H9 (cell line): ENCODE measurements at regions not wholly inside any gene's neighbourhood (a gene's known extent, or its start where the extent isn't known, plus 50 kb on each side); places are given as distances from the start of the nearest gene placed in this dataset.

Source experiments
- DNase-seq: peaks from one replicate; pipeline ENCODE4 v3.0.0-alpha.2; 2017
- H2AFZ ChIP-seq: one replicate; pipeline ENCODE4 v1.6.1; 2013; ENCODE audit warnings: mild to moderate bottlenecking, low read length, control low read depth, moderate library complexity
- H2AK5ac ChIP-seq: 2 replicates; pipeline ENCODE4 v1.6.1; 2013; ENCODE audit warnings: low read length, control low read depth, mixed read lengths; ENCODE audit not compliant: insufficient read length
- H2BK120ac ChIP-seq: one replicate; pipeline ENCODE4 v1.6.1; 2013; ENCODE audit warnings: low read depth, mild to moderate bottlenecking, low read length, control low read depth, inconsistent platforms; ENCODE audit not compliant: poor library complexity, severe bottlenecking
- H2BK12ac ChIP-seq: 2 replicates; pipeline ENCODE4 v1.6.1; 2013; ENCODE audit warnings: low read length, control low read depth, mixed read lengths, low read depth; ENCODE audit not compliant: insufficient read length
- H2BK15ac ChIP-seq: 2 replicates; pipeline ENCODE4 v1.6.1; 2013; ENCODE audit warnings: low read depth, low read length, control low read depth
- H2BK20ac ChIP-seq: one replicate; pipeline ENCODE4 v1.6.1; 2013; ENCODE audit warnings: low read depth, mild to moderate bottlenecking, low read length, control low read depth, inconsistent platforms; ENCODE audit not compliant: poor library complexity, severe bottlenecking
- H2BK5ac ChIP-seq: 2 replicates; pipeline ENCODE4 v1.6.1; 2013; ENCODE audit warnings: low read length, control low read depth, mixed read lengths; ENCODE audit not compliant: insufficient read length
- H3K14ac ChIP-seq: 2 replicates; pipeline ENCODE4 v1.6.1; 2013; ENCODE audit warnings: low read length, control low read depth; ENCODE audit not compliant: insufficient read depth
- H3K18ac ChIP-seq: 2 replicates; pipeline ENCODE4 v1.6.1; 2013; ENCODE audit warnings: low read depth, mild to moderate bottlenecking, mixed read lengths, low read length, control low read depth; ENCODE audit not compliant: insufficient read length
- H3K23ac ChIP-seq: 2 replicates; pipeline ENCODE4 v1.6.1; 2013; ENCODE audit warnings: low read length, control low read depth, mixed read lengths, low read depth; ENCODE audit not compliant: insufficient read length
- H3K23me2 ChIP-seq: 2 replicates; pipeline ENCODE4 v1.6.1; 2013; ENCODE audit warnings: low read depth, mild to moderate bottlenecking, mixed read lengths, low read length, control low read depth; ENCODE audit not compliant: insufficient read length, poor library complexity, severe bottlenecking
- H3K27ac ChIP-seq: 2 replicates; pipeline ENCODE4 v1.5.1; 2013; ENCODE audit warnings: low read length, control low read depth, mixed read lengths, low read depth; ENCODE audit not compliant: insufficient read length
- H3K27me3 ChIP-seq: 2 replicates; pipeline ENCODE4 v1.6.1; 2013; ENCODE audit warnings: low read length, control low read depth, inconsistent platforms; ENCODE audit not compliant: insufficient read depth
- H3K4ac ChIP-seq: 2 replicates; pipeline ENCODE4 v1.6.1; 2013; ENCODE audit warnings: low read depth, mild to moderate bottlenecking, control low read depth, inconsistent platforms, low read length, moderate library complexity
- H3K4me1 ChIP-seq: 2 replicates; pipeline ENCODE4 v1.6.1; 2013; ENCODE audit warnings: low read length, control low read depth, inconsistent platforms; ENCODE audit not compliant: insufficient read depth
- H3K4me2 ChIP-seq: 2 replicates; pipeline ENCODE4 v1.6.1; 2013; ENCODE audit warnings: low read length, control low read depth, mixed read lengths; ENCODE audit not compliant: insufficient read length, insufficient read depth
- H3K56ac ChIP-seq: 2 replicates; pipeline ENCODE4 v1.6.1; 2013; ENCODE audit warnings: low read depth, mild to moderate bottlenecking, mixed read lengths, low read length, control low read depth; ENCODE audit not compliant: insufficient read length
- H3K79me1 ChIP-seq: 2 replicates; pipeline ENCODE4 v1.6.1; 2013; ENCODE audit warnings: low read depth, mild to moderate bottlenecking, moderate library complexity, low read length, control low read depth, inconsistent platforms; ENCODE audit not compliant: insufficient read depth, poor library complexity, severe bottlenecking
- H3K79me2 ChIP-seq: 2 replicates; pipeline ENCODE4 v1.6.1; 2013; ENCODE audit warnings: low read length, control low read depth, inconsistent platforms; ENCODE audit not compliant: insufficient read depth
- H3K9ac ChIP-seq: 2 replicates; pipeline ENCODE4 v1.6.1; 2013; ENCODE audit warnings: low read length, control low read depth, mixed read lengths; ENCODE audit not compliant: insufficient read length; ENCODE audit errors: extremely low read depth
- H3K9me3 ChIP-seq: one replicate; pipeline ENCODE4 v1.6.1; 2013; ENCODE audit warnings: low read depth, low read length, inconsistent platforms; ENCODE audit not compliant: control insufficient read depth
- H3T11ph ChIP-seq: one replicate; pipeline ENCODE4 v1.6.1; 2013; ENCODE audit warnings: mild to moderate bottlenecking, low read length, control low read depth, inconsistent platforms
- H4K20me1 ChIP-seq: one replicate; pipeline ENCODE4 v1.6.1; 2013; ENCODE audit not compliant: control insufficient read depth, insufficient read length, insufficient read depth
- H4K5ac ChIP-seq: 2 replicates; pipeline ENCODE4 v1.6.1; 2013; ENCODE audit warnings: low read depth, mild to moderate bottlenecking, mixed read lengths, low read length, control low read depth; ENCODE audit not compliant: insufficient read length
- H4K8ac ChIP-seq: replicated peaks from 2 replicates; pipeline ENCODE4 v1.6.1; 2013; ENCODE audit warnings: low read length, control low read depth, mixed read lengths, low read depth; ENCODE audit not compliant: insufficient read length
- H4K91ac ChIP-seq: 2 replicates; pipeline ENCODE4 v1.6.1; 2013; ENCODE audit warnings: low read depth, mild to moderate bottlenecking, moderate library complexity, mixed read lengths, low read length, control low read depth; ENCODE audit not compliant: insufficient read length
- H3K27ac Mint-ChIP-seq, 3 experiments: 2 replicates in 2 of 3; 3 replicates in 1 of 3; pipeline ENCODE4 v1.8.0; 2020 to 2021; ENCODE audit warnings: mixed read lengths in 3 of 3, mild to moderate bottlenecking in 1 of 3, moderate library complexity in 1 of 3
- H3K27me3 Mint-ChIP-seq: 2 replicates; pipeline ENCODE4 v1.8.0; 2021; ENCODE audit warnings: low read depth, mild to moderate bottlenecking, moderate library complexity, mixed read lengths
- H3K36me3 Mint-ChIP-seq, 3 experiments: 2 replicates in 2 of 3; 3 replicates in 1 of 3; pipeline ENCODE4 v1.8.0; 2020 to 2021; ENCODE audit warnings: low read depth in 3 of 3, mixed read lengths in 3 of 3; ENCODE audit not compliant: insufficient read depth in 1 of 3
- H3K4me1 Mint-ChIP-seq, 2 experiments: 2 replicates each; pipeline ENCODE4 v1.8.0; 2020; ENCODE audit warnings: mixed read lengths in 2 of 2
- H3K4me3 Mint-ChIP-seq, 2 experiments: 2 replicates in 1 of 2; 3 replicates in 1 of 2; pipeline ENCODE4 v1.8.0; 2020 to 2021; ENCODE audit warnings: mild to moderate bottlenecking in 2 of 2, mixed read lengths in 2 of 2, moderate library complexity in 1 of 2
- H3K9me3 Mint-ChIP-seq, 2 experiments: 2 replicates in 1 of 2; 3 replicates in 1 of 2; pipeline ENCODE4 v1.8.0; 2020; ENCODE audit warnings: mild to moderate bottlenecking in 2 of 2, mixed read lengths in 2 of 2, moderate library complexity in 1 of 2
- WGBS: extraction: QIAGEN DNeasy Blood & Tissue Kit; methylation state at CpG from one replicate; pipeline ENCODE4 v1.1.7; 2013; ENCODE audit warnings: missing lambda C conversion rate, low lambda C conversion rate, mixed read lengths; ENCODE audit not compliant: insufficient read length; ENCODE audit errors: extremely low coverage; 5-methylcytosine and 5-hydroxymethylcytosine counted together
- TF ChIP-seq, protein P1 (sequence below): fragments of 200-600 bp; sonication (generic); conservative IDR thresholded peaks from 3 replicates; pipeline ENCODE4 v1.8.0; 2021; ENCODE audit warnings: antibody characterized with exemption, mild to moderate bottlenecking

DNA sequence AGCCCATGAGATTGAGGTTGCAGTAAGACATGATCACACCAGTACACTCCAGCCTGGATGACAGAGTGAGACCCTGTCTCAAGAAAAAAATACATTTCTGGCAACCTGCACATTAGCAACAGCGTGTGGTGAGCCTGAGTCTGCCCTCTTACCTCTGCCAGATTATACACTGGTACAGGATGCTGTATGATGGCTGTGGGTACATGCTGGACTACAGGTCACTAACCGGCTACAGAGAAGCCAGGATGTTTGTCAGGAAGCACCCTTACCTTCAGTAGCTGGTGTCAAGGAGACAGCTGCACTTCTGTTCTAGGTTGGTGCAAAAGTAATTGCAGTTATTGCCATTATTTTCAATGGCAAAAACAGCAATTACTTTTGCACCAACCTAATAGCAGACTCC, 575.7 kb downstream of the NPHP4 start:
- no peaks in the 10 kb centered on the region for H3K27me3 ChIP-seq

More for the DNA sequence above, 575.7 kb downstream of the NPHP4 start:
- Histone ChIP-seq H2BK20ac (no peak overlapping the region), H2BK5ac (no peak overlapping the region), H3K79me2 (no peaks in the 10 kb centered on the region), H2AFZ (no peak overlapping the region), H4K91ac (no peak overlapping the region), H3K23ac (no peak overlapping the region), H3K4me2 (no peak overlapping the region), H2BK120ac (no peak overlapping the region), H3K9ac (no peak overlapping the region), H4K20me1 (no peaks in the 10 kb centered on the region), H2AK5ac (no peak overlapping the region), H2BK12ac (no peak overlapping the region), H3T11ph (no peak overlapping the region), H4K8ac (no peak overlapping the region), H2BK15ac (no peak overlapping the region), H3K56ac (no peak overlapping the region), H3K79me1 (no peaks in the 10 kb centered on the region), H3K14ac (no peak overlapping the region), H4K5ac (no peak overlapping the region), H3K9me3 (no peaks in the 10 kb centered on the region), H3K4me1 (no peaks in the 10 kb centered on the region), H3K4ac (no peak overlapping the region), H3K23me2 (no peaks in the 10 kb centered on the region), H3K18ac (no peak overlapping the region), H3K27ac (no peak overlapping the region)
- no CpG with 5 or more reads among the region's 2 CpGs for WGBS
- Mint-ChIP-seq H3K4me1 (peaks cover 5 to 11% of the 10 kb centered on the region in 2 experiments), H3K27ac (no peak overlapping the region), H3K9me3 (no peaks in the 10 kb centered on the region; a peak in 1 of 5 replicates), H3K36me3 (no peaks in the 10 kb centered on the region), H3K4me3 (no peak overlapping the region), H3K27me3 (peaks cover 14% of the 10 kb centered on the region)
- DNase-seq, result no peak
- TF ChIP-seq, protein P1, sequence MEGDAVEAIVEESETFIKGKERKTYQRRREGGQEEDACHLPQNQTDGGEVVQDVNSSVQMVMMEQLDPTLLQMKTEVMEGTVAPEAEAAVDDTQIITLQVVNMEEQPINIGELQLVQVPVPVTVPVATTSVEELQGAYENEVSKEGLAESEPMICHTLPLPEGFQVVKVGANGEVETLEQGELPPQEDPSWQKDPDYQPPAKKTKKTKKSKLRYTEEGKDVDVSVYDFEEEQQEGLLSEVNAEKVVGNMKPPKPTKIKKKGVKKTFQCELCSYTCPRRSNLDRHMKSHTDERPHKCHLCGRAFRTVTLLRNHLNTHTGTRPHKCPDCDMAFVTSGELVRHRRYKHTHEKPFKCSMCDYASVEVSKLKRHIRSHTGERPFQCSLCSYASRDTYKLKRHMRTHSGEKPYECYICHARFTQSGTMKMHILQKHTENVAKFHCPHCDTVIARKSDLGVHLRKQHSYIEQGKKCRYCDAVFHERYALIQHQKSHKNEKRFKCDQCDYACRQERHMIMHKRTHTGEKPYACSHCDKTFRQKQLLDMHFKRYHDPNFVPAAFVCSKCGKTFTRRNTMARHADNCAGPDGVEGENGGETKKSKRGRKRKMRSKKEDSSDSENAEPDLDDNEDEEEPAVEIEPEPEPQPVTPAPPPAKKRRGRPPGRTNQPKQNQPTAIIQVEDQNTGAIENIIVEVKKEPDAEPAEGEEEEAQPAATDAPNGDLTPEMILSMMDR, result no peak
